HG03097 (cell line): ENCODE measurements at regions not wholly inside any gene's neighbourhood (a gene's known extent, or its start where the extent isn't known, plus 50 kb on each side); places are given as distances from the start of the nearest gene placed in this dataset.
"Not testable (repeated sequence)": the region's sequence is repeated elsewhere in the genome, so short reads cannot be mapped to it uniquely, and the experiment has no call there.

Experiments used
- ATAC-seq: cut with Tn5 transposase; IDR thresholded peaks from one replicate; pipeline ENCODE4 v1.9.1; 2021; ENCODE audit not compliant: unreplicated experiment, low FRiP score

DNA sequence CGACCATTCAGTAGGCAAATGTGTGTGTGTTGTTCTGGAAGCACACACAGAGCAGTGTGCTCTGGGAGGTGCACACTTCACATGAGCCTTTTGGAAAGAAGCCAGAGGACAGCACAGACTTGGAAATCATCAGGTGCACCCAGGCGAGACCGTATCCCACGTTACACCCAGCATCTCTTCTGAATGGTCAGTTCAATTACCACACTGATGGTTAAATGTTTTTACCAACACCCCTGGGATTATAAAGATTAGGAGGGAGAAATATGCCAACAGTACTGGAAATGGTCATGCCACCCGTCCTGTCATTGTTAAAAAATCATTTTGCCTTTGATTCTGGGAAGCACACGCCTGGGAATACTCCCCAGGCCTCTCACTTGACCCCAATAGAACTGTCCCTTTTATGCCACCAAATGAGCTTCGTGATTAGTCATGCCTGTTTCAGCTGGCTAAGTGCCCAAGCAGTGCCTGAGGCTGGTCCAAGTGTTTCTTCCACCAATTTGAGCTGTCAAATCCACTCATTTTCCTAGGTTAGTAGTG is 183.7 kb downstream of the NRP2 start:
- ATAC-seq = no peak

GRCh38 chr2:205865056-205865455 is 182.8 kb downstream of the NRP2 start:
- no peak for ATAC-seq

GRCh38 chr2:205864491-205864890 is 182.2 kb downstream of the NRP2 start:
- no peak for ATAC-seq

GRCh38 chr2:205862761-205863160 is 180.5 kb downstream of the NRP2 start:
- not testable (repeated sequence) for ATAC-seq

GRCh38 chr2:205860885-205861284 is 178.6 kb downstream of the NRP2 start:
- ATAC-seq = no peak

- ATAC-seq = no peak
Observed at GRCh38 chr2:205860181-205860580, 177.9 kb downstream of the NRP2 start.

- ATAC-seq = no peak
Observed at GRCh38 chr2:205858881-205859441, 176.7 kb downstream of the NRP2 start.

GRCh38 chr2:205858275-205858674 is 176.0 kb downstream of the NRP2 start:
- no peak for ATAC-seq

GRCh38 chr2:205857520-205858237 is 175.4 kb downstream of the NRP2 start:
- ATAC-seq = no peak

GRCh38 chr2:205852457-205852856 is 170.2 kb downstream of the NRP2 start:
- no peak for ATAC-seq

GRCh38 chr2:205850611-205851010 is 168.3 kb downstream of the NRP2 start:
- ATAC-seq = no peak

GRCh38 chr2:205850132-205850531 is 167.8 kb downstream of the NRP2 start:
- no peak for ATAC-seq

DNA sequence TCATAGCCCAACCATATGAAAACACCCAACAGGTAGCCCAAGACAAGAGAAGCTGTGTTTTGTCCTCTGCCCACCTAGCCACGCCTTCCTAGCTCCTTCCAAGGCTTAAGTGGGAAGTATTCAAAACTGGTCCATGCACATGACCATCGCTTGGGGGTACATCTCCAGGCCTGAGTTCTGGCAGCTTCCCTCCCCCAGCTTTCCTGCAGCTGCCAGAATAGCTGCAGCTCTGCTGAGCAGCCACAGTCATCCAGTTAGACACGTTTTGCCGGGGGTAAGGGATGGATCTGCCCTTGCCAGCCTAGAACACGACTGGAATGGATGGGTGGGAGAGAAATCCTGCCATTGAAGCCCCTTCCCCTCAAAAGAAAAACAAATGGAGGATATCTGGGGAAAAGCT is 166.8 kb downstream of the NRP2 start:
- ATAC-seq = no peak

DNA sequence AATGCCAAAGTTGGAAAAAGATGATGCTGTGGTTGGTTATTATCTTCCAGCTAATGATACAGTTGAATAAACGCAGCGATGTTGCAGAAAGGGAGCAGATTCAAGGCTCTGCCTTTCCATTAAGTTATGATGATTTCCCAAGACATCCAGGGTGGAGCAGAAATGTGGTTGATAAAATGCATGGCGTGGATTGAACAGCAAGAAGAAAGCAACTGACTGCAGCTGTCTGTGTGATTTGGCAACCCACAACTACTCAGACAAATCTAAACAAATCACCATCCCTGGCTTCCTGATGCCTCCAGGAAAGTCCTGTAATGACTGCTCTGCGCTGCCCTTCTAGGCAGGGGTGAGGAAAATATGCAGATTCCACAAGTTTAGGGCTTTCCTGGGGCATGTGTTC is 166.3 kb downstream of the NRP2 start:
- ATAC-seq = no peak
